H9 (cell line): ENCODE measurements at regions not wholly inside any gene's neighbourhood (a gene's known extent, or its start where the extent isn't known, plus 50 kb on each side); places are given as distances from the start of the nearest gene placed in this dataset.

Experiments used
- DNase-seq: peaks from one replicate; pipeline ENCODE4 v3.0.0-alpha.2; 2017
- H2AFZ ChIP-seq: one replicate; pipeline ENCODE4 v1.6.1; 2013; ENCODE audit warnings: mild to moderate bottlenecking, low read length, control low read depth, moderate library complexity
- H2AK5ac ChIP-seq: 2 replicates; pipeline ENCODE4 v1.6.1; 2013; ENCODE audit warnings: low read length, control low read depth, mixed read lengths; ENCODE audit not compliant: insufficient read length
- H2BK120ac ChIP-seq: one replicate; pipeline ENCODE4 v1.6.1; 2013; ENCODE audit warnings: low read depth, mild to moderate bottlenecking, low read length, control low read depth, inconsistent platforms; ENCODE audit not compliant: poor library complexity, severe bottlenecking
- H2BK12ac ChIP-seq: 2 replicates; pipeline ENCODE4 v1.6.1; 2013; ENCODE audit warnings: low read length, control low read depth, mixed read lengths, low read depth; ENCODE audit not compliant: insufficient read length
- H2BK15ac ChIP-seq: 2 replicates; pipeline ENCODE4 v1.6.1; 2013; ENCODE audit warnings: low read depth, low read length, control low read depth
- H2BK20ac ChIP-seq: one replicate; pipeline ENCODE4 v1.6.1; 2013; ENCODE audit warnings: low read depth, mild to moderate bottlenecking, low read length, control low read depth, inconsistent platforms; ENCODE audit not compliant: poor library complexity, severe bottlenecking
- H2BK5ac ChIP-seq: 2 replicates; pipeline ENCODE4 v1.6.1; 2013; ENCODE audit warnings: low read length, control low read depth, mixed read lengths; ENCODE audit not compliant: insufficient read length
- H3K14ac ChIP-seq: 2 replicates; pipeline ENCODE4 v1.6.1; 2013; ENCODE audit warnings: low read length, control low read depth; ENCODE audit not compliant: insufficient read depth
- H3K18ac ChIP-seq: 2 replicates; pipeline ENCODE4 v1.6.1; 2013; ENCODE audit warnings: low read depth, mild to moderate bottlenecking, mixed read lengths, low read length, control low read depth; ENCODE audit not compliant: insufficient read length
- H3K23ac ChIP-seq: 2 replicates; pipeline ENCODE4 v1.6.1; 2013; ENCODE audit warnings: low read length, control low read depth, mixed read lengths, low read depth; ENCODE audit not compliant: insufficient read length
- H3K23me2 ChIP-seq: 2 replicates; pipeline ENCODE4 v1.6.1; 2013; ENCODE audit warnings: low read depth, mild to moderate bottlenecking, mixed read lengths, low read length, control low read depth; ENCODE audit not compliant: insufficient read length, poor library complexity, severe bottlenecking
- H3K27ac ChIP-seq: 2 replicates; pipeline ENCODE4 v1.5.1; 2013; ENCODE audit warnings: low read length, control low read depth, mixed read lengths, low read depth; ENCODE audit not compliant: insufficient read length
- H3K27me3 ChIP-seq: 2 replicates; pipeline ENCODE4 v1.6.1; 2013; ENCODE audit warnings: low read length, control low read depth, inconsistent platforms; ENCODE audit not compliant: insufficient read depth
- H3K4ac ChIP-seq: 2 replicates; pipeline ENCODE4 v1.6.1; 2013; ENCODE audit warnings: low read depth, mild to moderate bottlenecking, control low read depth, inconsistent platforms, low read length, moderate library complexity
- H3K4me1 ChIP-seq: 2 replicates; pipeline ENCODE4 v1.6.1; 2013; ENCODE audit warnings: low read length, control low read depth, inconsistent platforms; ENCODE audit not compliant: insufficient read depth
- H3K4me2 ChIP-seq: 2 replicates; pipeline ENCODE4 v1.6.1; 2013; ENCODE audit warnings: low read length, control low read depth, mixed read lengths; ENCODE audit not compliant: insufficient read length, insufficient read depth
- H3K56ac ChIP-seq: 2 replicates; pipeline ENCODE4 v1.6.1; 2013; ENCODE audit warnings: low read depth, mild to moderate bottlenecking, mixed read lengths, low read length, control low read depth; ENCODE audit not compliant: insufficient read length
- H3K79me1 ChIP-seq: 2 replicates; pipeline ENCODE4 v1.6.1; 2013; ENCODE audit warnings: low read depth, mild to moderate bottlenecking, moderate library complexity, low read length, control low read depth, inconsistent platforms; ENCODE audit not compliant: insufficient read depth, poor library complexity, severe bottlenecking
- H3K79me2 ChIP-seq: 2 replicates; pipeline ENCODE4 v1.6.1; 2013; ENCODE audit warnings: low read length, control low read depth, inconsistent platforms; ENCODE audit not compliant: insufficient read depth
- H3K9ac ChIP-seq: 2 replicates; pipeline ENCODE4 v1.6.1; 2013; ENCODE audit warnings: low read length, control low read depth, mixed read lengths; ENCODE audit not compliant: insufficient read length; ENCODE audit errors: extremely low read depth
- H3K9me3 ChIP-seq: one replicate; pipeline ENCODE4 v1.6.1; 2013; ENCODE audit warnings: low read depth, low read length, inconsistent platforms; ENCODE audit not compliant: control insufficient read depth
- H3T11ph ChIP-seq: one replicate; pipeline ENCODE4 v1.6.1; 2013; ENCODE audit warnings: mild to moderate bottlenecking, low read length, control low read depth, inconsistent platforms
- H4K20me1 ChIP-seq: one replicate; pipeline ENCODE4 v1.6.1; 2013; ENCODE audit not compliant: control insufficient read depth, insufficient read length, insufficient read depth
- H4K5ac ChIP-seq: 2 replicates; pipeline ENCODE4 v1.6.1; 2013; ENCODE audit warnings: low read depth, mild to moderate bottlenecking, mixed read lengths, low read length, control low read depth; ENCODE audit not compliant: insufficient read length
- H4K8ac ChIP-seq: replicated peaks from 2 replicates; pipeline ENCODE4 v1.6.1; 2013; ENCODE audit warnings: low read length, control low read depth, mixed read lengths, low read depth; ENCODE audit not compliant: insufficient read length
- H4K91ac ChIP-seq: 2 replicates; pipeline ENCODE4 v1.6.1; 2013; ENCODE audit warnings: low read depth, mild to moderate bottlenecking, moderate library complexity, mixed read lengths, low read length, control low read depth; ENCODE audit not compliant: insufficient read length
- H3K27ac Mint-ChIP-seq, 3 experiments: 2 replicates in 2 of 3; 3 replicates in 1 of 3; pipeline ENCODE4 v1.8.0; 2020 to 2021; ENCODE audit warnings: mixed read lengths in 3 of 3, mild to moderate bottlenecking in 1 of 3, moderate library complexity in 1 of 3
- H3K27me3 Mint-ChIP-seq: 2 replicates; pipeline ENCODE4 v1.8.0; 2021; ENCODE audit warnings: low read depth, mild to moderate bottlenecking, moderate library complexity, mixed read lengths
- H3K36me3 Mint-ChIP-seq, 3 experiments: 2 replicates in 2 of 3; 3 replicates in 1 of 3; pipeline ENCODE4 v1.8.0; 2020 to 2021; ENCODE audit warnings: low read depth in 3 of 3, mixed read lengths in 3 of 3; ENCODE audit not compliant: insufficient read depth in 1 of 3
- H3K4me1 Mint-ChIP-seq, 2 experiments: 2 replicates each; pipeline ENCODE4 v1.8.0; 2020; ENCODE audit warnings: mixed read lengths in 2 of 2
- H3K4me3 Mint-ChIP-seq, 2 experiments: 2 replicates in 1 of 2; 3 replicates in 1 of 2; pipeline ENCODE4 v1.8.0; 2020 to 2021; ENCODE audit warnings: mild to moderate bottlenecking in 2 of 2, mixed read lengths in 2 of 2, moderate library complexity in 1 of 2
- H3K9me3 Mint-ChIP-seq, 2 experiments: 2 replicates in 1 of 2; 3 replicates in 1 of 2; pipeline ENCODE4 v1.8.0; 2020; ENCODE audit warnings: mild to moderate bottlenecking in 2 of 2, mixed read lengths in 2 of 2, moderate library complexity in 1 of 2
- CTCF ChIP-seq: fragments of 200-600 bp; sonication (generic); conservative IDR thresholded peaks from 3 replicates; pipeline ENCODE4 v1.8.0; 2021; ENCODE audit warnings: antibody characterized with exemption, mild to moderate bottlenecking
- WGBS: extraction: QIAGEN DNeasy Blood & Tissue Kit; methylation state at CpG from one replicate; pipeline ENCODE4 v1.1.7; 2013; ENCODE audit warnings: missing lambda C conversion rate, low lambda C conversion rate, mixed read lengths; ENCODE audit not compliant: insufficient read length; ENCODE audit errors: extremely low coverage; 5-methylcytosine and 5-hydroxymethylcytosine counted together

- Histone ChIP-seq H3K4me2 (no peak overlapping the region), H2BK12ac (no peak overlapping the region), H2BK120ac (no peak overlapping the region), H3K4ac (no peak overlapping the region), H2BK15ac (no peak overlapping the region), H3K4me1 (no peaks in the 10 kb centered on the region), H3K79me2 (no peaks in the 10 kb centered on the region), H2AK5ac (no peak overlapping the region), H4K20me1 (no peaks in the 10 kb centered on the region), H3K9ac (no peak overlapping the region), H3K27me3 (no peaks in the 10 kb centered on the region), H3K9me3 (no peaks in the 10 kb centered on the region), H4K8ac (no peak overlapping the region), H4K5ac (no peak overlapping the region), H3K56ac (no peak overlapping the region), H3K23me2 (no peaks in the 10 kb centered on the region), H3K79me1 (no peaks in the 10 kb centered on the region), H3K14ac (no peak overlapping the region), H2BK5ac (no peak overlapping the region), H4K91ac (no peak overlapping the region), H2BK20ac (no peak overlapping the region), H3K23ac (no peak overlapping the region), H3T11ph (no peak overlapping the region), H3K27ac (no peak overlapping the region), H3K18ac (no peak overlapping the region), H2AFZ (no peak overlapping the region)
- peak overlapping the region in 1 of 3 experiments; percentile 70; a peak in 2 of 7 replicates for H3K27ac Mint-ChIP-seq
- 0 out of 7 replicates have a peak, but pooled peaks cover 0 to 1% (median 0%) of the 10 kb centered on the region in 3 experiments for H3K36me3 Mint-ChIP-seq
- no CpG with 5 or more reads among the region's 4 CpGs for WGBS
- TF ChIP-seq CTCF: no peak
- peaks cover 5% of the 10 kb centered on the region in 2 experiments for H3K4me1 Mint-ChIP-seq
- no peak overlapping the region for H3K4me3 Mint-ChIP-seq
- H3K27me3 Mint-ChIP-seq: no peaks in the 10 kb centered on the region
- H3K9me3 Mint-ChIP-seq: peaks cover 2 to 3% of the 10 kb centered on the region in 2 experiments; a peak in 2 of 5 replicates
- DNase-seq: no peak
Measured at GRCh38 chr9:12224449-12224848, 468.7 kb upstream of the TYRP1 start.
